SK-N-SH (cell line): ENCODE measurements at regions not wholly inside any gene's neighbourhood (a gene's known extent, or its start where the extent isn't known, plus 50 kb on each side); places are given as distances from the start of the nearest gene placed in this dataset.

Experiments used
- CHD2 ChIP-seq: fragments of 150-350 bp; IDR thresholded peaks from 2 replicates; pipeline ENCODE4 v1.6.1; 2018; ENCODE audit warnings: low read length; ENCODE audit not compliant: partially characterized antibody
- CTCF ChIP-seq: fragments of 200-600 bp; sonication (generic); IDR thresholded peaks from 2 replicates; pipeline ENCODE4 v1.6.1; 2017; ENCODE audit warnings: antibody characterized with exemption, mild to moderate bottlenecking, moderate library complexity
- TCF12 ChIP-seq: IDR thresholded peaks from 2 replicates; pipeline ENCODE4 v1.4.0; 2012

- TF ChIP-seq CTCF (no peak), CHD2 (no peak), TCF12 (no peak)
Observed at GRCh38 chr7:47039089-47039648, 542.7 kb downstream of the TNS3 start.
